ENCODE measurements at regions not wholly inside any gene's neighbourhood (a gene's known extent, or its start where the extent isn't known, plus 50 kb on each side); places are given as distances from the start of the nearest gene placed in this dataset.

DNA sequence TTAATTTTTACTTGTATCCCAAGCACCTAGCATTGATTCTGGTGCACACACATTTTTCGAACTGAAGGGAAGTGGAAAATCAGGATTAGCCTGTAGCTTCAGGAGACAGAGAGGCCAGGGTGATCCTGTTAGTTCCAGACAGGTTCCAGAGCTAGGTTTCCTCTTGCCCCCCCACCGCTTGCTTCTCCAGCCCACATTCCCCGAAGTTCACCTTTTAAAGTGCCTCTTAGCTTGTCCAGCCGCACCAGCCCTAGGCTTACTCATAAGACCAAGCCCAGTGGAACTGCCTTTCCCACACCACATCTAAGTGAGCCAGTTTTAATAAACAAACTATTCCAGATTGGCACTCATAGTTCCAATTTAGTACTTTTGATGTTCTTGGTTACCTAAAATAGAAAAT is 898.6 kb upstream of the KLHL29 start:
- no peak for DNase-seq
- in situ Hi-C loops (cut with MboI; ENCODE audit: low sequenced_read_pairs) (no loop called here), dilution Hi-C loops (cut with HindIII; ENCODE audit: low sequenced_read_pairs, unreplicated experiment) (no loop called here), intact Hi-C loops (cut with micrococcal nuclease) (no loop called here)
- no peak overlapping the region for H3K23ac ChIP-seq (ENCODE audit: low read depth, low read length)
- H2BK5ac ChIP-seq (ENCODE audit: low read depth, low read length, poor library complexity, severe bottlenecking) = no peak overlapping the region
- H3K9me3 ChIP-seq (ENCODE audit: control insufficient read depth, insufficient read depth, low read length) = peaks cover 10% of the 10 kb centered on the region
- H3K14ac ChIP-seq (replicated peaks; ENCODE audit: low read depth, low read length) = no peak overlapping the region
- no peak overlapping the region for H3K18ac ChIP-seq (ENCODE audit: low read depth, low read length)
- no peak overlapping the region for H2BK20ac ChIP-seq (ENCODE audit: low read depth, low read length)
- no peak overlapping the region for H4K5ac ChIP-seq (ENCODE audit: low read depth, low read length)
- H3K56ac ChIP-seq (ENCODE audit: extremely low read depth, insufficient read depth, low read length) = no peak overlapping the region
- H4K20me1 ChIP-seq (ENCODE audit: insufficient read depth, low read length) = no peaks in the 10 kb centered on the region
- H4K8ac ChIP-seq (ENCODE audit: low read depth in 2 of 2, low read length in 2 of 2) = no peak overlapping the region
- no peak overlapping the region for H3K9ac ChIP-seq (ENCODE audit: low read depth, low read length)
- ATAC-seq (ENCODE audit: low read depth) = no peak
- no peaks in the 10 kb centered on the region for H3K27me3 ChIP-seq (ENCODE audit: control insufficient read depth, insufficient read depth, low read length)
- H3K27ac ChIP-seq (ENCODE audit: insufficient read depth, low read length) = no peak overlapping the region
- WGBS, 2 experiments (ENCODE audit: extremely low coverage in 2 of 2, insufficient read length in 1 of 2) = no CpG with 5 or more reads among the region's 4 CpGs
- no peaks in the 10 kb centered on the region for H3K79me1 ChIP-seq (ENCODE audit: low read depth in 1 of 2, low read length in 2 of 2)
- no peak overlapping the region for H3K4ac ChIP-seq (ENCODE audit: low read depth, low read length)
- H3K4me1 ChIP-seq (ENCODE audit: control insufficient read depth, insufficient read depth, low read length) = no peaks in the 10 kb centered on the region
- no peak overlapping the region for H2BK120ac ChIP-seq (ENCODE audit: low read depth, low read length)
- no peaks in the 10 kb centered on the region for H3K36me3 ChIP-seq (ENCODE audit: control insufficient read depth, insufficient read depth, low read length)
- ChIA-PET CTCF (no interaction called here), POLR2A (ENCODE audit: unreplicated experiment) (no interaction called here)
- no peaks in the 10 kb centered on the region for H3K9me1 ChIP-seq (ENCODE audit: insufficient read depth, low read length)
- no peak for TF ChIP-seq MAFK (IDR thresholded peaks at IDR 0.05; ENCODE audit: low read depth, low read length)
- TF ChIP-seq CEBPB (IDR thresholded peaks at IDR 0.05; ENCODE audit: low read depth, low read length) = no peak
- TF ChIP-seq POLR2A (IDR thresholded peaks at IDR 0.05; ENCODE audit: low read depth, low read length) = no peak
- no peak for TF ChIP-seq NFE2L2 (IDR thresholded peaks at IDR 0.05; ENCODE audit: low read depth, low read length)
- TF ChIP-seq MAZ (IDR thresholded peaks at IDR 0.05; ENCODE audit: borderline replicate concordance, low read depth, low read length) = no peak
- TF ChIP-seq SMC3 (IDR thresholded peaks at IDR 0.05; ENCODE audit: low read depth, low read length) = no peak
- no peak for TF ChIP-seq CHD1 (IDR thresholded peaks at IDR 0.05; ENCODE audit: low read depth, low read length)
- no peak for TF ChIP-seq FOS (IDR thresholded peaks at IDR 0.05; ENCODE audit: low read depth, low read length)
- TF ChIP-seq, protein P1, sequence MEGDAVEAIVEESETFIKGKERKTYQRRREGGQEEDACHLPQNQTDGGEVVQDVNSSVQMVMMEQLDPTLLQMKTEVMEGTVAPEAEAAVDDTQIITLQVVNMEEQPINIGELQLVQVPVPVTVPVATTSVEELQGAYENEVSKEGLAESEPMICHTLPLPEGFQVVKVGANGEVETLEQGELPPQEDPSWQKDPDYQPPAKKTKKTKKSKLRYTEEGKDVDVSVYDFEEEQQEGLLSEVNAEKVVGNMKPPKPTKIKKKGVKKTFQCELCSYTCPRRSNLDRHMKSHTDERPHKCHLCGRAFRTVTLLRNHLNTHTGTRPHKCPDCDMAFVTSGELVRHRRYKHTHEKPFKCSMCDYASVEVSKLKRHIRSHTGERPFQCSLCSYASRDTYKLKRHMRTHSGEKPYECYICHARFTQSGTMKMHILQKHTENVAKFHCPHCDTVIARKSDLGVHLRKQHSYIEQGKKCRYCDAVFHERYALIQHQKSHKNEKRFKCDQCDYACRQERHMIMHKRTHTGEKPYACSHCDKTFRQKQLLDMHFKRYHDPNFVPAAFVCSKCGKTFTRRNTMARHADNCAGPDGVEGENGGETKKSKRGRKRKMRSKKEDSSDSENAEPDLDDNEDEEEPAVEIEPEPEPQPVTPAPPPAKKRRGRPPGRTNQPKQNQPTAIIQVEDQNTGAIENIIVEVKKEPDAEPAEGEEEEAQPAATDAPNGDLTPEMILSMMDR (conservative IDR thresholded peaks at IDR 0.05; ENCODE audit: low read depth, low read length) = no peak
- no peak for TF ChIP-seq BHLHE40 (IDR thresholded peaks at IDR 0.05; ENCODE audit: low read depth, low read length)
- no peak for TF ChIP-seq RFX5 (IDR thresholded peaks at IDR 0.05; ENCODE audit: low read depth, low read length)
- TF ChIP-seq MXI1 (IDR thresholded peaks at IDR 0.05; ENCODE audit: borderline replicate concordance, low read depth, low read length) = no peak
- TF ChIP-seq RAD21 (IDR thresholded peaks at IDR 0.05; ENCODE audit: low read length) = no peak
- no peak for TF ChIP-seq ELK1 (IDR thresholded peaks at IDR 0.05; ENCODE audit: borderline replicate concordance, low read depth, low read length)
- TF ChIP-seq USF2 (IDR thresholded peaks at IDR 0.05; ENCODE audit: low read depth, low read length) = no peak
- TF ChIP-seq RCOR1 (IDR thresholded peaks at IDR 0.05; ENCODE audit: insufficient replicate concordance, low read length) = no peak
- H2AFZ ChIP-seq (replicated peaks; ENCODE audit: low read length, poor library complexity) = no peak overlapping the region
- no TSS peak for BruUV-seq (replicated peaks)
- H3K4me2 ChIP-seq (ENCODE audit: low read depth, low read length) = no peak overlapping the region
- no peak overlapping the region for H2BK15ac ChIP-seq (ENCODE audit: low read depth, low read length)
- no peak overlapping the region for H2AK5ac ChIP-seq (ENCODE audit: low read depth, low read length)
- no peak overlapping the region for H4K91ac ChIP-seq (ENCODE audit: insufficient read depth, low read depth, low read length)
- no peak overlapping the region for H2AK9ac ChIP-seq (replicated peaks; ENCODE audit: low read depth, low read length, poor library complexity)
- H3K4me3 ChIP-seq (ENCODE audit: insufficient read depth, low read depth, low read length) = no peak overlapping the region

All from IMR-90 (cell line).